Amniotic stem cell (primary cell): ENCODE measurements at regions not wholly inside any gene's neighbourhood (a gene's known extent, or its start where the extent isn't known, plus 50 kb on each side); places are given as distances from the start of the nearest gene placed in this dataset.
A peak's percentile ranks its signal among the peaks of the same experiment; 100 is the strongest.
"Not testable (repeated sequence)": the region's sequence is repeated elsewhere in the genome, so short reads cannot be mapped to it uniquely, and the experiment has no call there.

ENCODE experiments used
- DNase-seq: peaks from one replicate; lab custom pipeline; 2025; lab: John Stamatoyannopoulos, UW

DNA sequence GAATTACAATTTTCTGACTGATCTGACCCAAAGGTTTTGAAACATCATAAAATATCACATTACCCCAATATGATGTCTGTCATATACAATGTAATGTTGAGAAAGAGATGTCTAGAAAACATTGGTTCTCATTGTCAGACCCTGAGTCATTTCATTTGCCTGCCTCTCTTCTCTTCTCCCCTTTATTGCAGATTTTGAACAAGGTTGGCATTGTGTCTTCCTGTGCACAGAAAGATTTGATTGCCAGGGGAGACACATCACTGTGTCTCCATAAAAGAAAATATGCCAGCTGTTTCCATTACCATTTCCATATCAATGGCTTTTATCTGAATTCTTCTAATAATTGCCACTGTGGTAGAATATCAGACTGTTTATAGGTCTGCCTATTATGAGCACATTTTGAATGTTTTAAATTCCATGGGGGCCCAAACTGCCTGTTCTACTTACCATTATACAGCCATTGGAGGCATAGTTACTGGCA is 65.6 kb downstream of the IFI44 start:
- no peak for DNase-seq

DNA sequence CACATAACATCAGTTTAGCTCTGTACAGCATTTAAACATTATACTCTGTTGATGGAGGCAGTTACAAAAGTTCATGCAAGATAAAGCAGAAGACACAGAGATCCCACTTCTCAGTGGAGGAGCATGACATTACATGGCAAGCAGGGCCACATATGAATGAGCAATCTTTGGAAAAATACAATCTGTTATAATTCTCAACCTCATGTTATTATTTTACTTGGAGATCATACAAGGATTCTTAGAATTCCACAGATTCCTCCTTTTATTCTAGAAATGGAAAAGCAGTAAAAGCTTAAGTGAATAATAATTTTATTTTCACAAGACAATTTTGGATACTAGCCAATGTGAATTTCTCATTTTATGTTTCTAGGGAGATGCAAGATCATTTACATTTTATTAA is 66.6 kb downstream of the IFI44 start:
- DNase-seq: no peak

DNA sequence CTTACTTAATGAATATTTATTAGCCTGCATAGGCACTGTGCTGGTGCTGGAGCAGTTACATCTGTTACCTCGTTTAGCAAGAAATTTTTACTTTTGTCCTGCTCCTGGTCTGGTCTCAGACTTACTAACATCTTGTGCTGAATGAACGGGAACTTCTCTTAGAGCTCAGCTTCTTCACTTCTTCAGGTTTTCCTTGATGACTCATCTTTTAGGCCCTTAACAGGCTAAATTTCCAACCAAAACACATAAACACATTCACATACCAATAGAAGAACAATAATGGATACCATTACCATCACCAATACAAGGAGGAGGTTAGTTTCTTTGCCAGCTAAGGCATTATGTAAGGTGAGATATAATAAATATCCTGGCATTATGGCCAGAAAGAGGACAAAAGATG is 68.9 kb downstream of the IFI44 start:
- no peak for DNase-seq

DNA sequence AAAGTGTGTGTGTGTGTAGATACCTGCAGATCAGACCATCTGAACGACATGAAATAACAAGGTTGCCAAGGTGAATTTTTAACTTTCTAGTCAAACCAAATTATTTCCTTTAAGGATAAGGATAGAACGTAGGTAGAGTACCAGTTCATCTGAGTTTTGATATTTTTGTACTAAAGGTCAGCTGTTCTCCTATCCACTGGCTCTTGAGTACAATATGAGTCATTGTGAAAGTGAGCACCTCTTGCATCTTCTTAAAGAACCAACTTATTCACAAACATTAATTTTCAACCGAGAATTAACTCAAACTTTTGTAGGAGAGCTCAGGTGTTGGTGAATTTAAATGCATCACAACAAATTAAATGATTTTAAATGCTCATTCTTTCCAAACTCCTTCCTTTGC is 71.5 kb downstream of the IFI44 start:
- DNase-seq: no peak

DNA sequence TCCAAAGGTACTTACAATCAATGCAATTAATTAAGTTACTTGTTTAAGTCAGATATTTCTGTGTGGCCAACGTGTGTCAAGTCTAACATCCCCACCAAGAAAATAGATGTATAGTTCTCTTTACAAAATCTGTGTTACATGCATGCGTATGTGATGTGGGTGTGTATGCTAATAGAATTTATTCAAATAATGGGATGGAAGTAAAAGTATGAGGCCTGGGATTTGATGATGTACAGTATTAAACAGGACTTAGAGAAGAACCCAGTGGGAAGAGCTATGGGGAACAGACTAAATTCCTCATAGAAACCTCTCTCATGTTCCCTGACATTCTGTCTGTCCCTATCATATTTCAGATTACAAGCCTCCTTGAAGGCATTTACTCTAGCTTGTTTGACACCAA is 72.5 kb downstream of the IFI44 start:
- no peak for DNase-seq

DNA sequence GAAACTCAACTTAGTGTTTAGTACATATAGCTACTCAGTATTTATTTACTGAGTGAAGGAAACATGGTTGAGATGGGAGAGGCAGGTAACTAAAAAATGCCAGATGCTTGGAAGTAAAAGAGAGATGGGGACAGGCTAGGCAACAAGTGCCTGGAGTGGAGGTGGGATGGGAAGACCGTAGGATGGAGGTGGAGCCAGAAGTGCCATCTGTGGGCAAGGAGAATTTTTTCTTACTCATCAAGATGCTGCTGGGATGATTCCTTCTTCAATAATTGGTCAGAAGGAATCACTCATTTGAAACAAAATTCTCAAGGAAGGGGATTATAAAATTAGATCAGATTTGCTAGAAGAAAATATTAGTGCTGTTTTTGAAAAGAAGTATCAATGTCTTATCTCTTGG is 72.9 kb downstream of the IFI44 start:
- DNase-seq: no peak

DNA sequence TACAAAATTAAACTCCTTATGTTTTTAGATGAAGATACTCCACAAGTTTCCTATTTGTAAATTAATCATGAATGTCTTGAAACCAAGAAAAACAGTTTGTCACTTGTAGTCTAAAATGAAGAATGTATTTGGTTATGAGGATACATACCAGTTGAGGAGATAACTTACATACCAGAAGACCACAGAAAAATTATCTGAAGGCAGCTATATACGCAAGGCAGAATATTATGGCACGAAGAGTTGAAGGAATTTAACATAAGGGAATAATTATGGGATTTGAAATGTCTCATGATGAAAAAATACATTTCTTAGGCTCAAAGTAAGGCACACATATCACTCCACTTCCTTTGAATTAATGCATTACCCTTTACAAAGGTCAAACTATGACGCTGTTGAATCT is 73.3 kb downstream of the IFI44 start:
- peak; percentile 55 for DNase-seq

DNA sequence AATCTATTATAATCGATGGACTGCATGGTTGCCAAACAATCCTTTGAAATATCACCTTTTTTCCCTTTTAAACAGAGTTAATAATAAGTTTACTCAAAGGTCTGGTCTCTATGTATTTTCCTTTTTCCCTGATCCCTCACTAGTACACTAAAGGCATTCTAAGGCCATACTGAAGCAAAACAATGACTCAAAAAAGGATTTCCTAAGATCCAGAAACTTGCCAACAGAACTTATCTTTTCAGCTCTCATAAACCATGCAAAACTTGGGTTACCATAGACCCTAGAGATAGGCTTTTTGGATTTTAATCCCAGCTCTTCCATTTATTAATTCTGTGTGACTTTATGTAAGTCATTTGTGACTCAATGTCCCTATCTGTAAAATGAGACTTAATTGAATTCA is 77.1 kb downstream of the IFI44 start:
- DNase-seq: no peak

DNA sequence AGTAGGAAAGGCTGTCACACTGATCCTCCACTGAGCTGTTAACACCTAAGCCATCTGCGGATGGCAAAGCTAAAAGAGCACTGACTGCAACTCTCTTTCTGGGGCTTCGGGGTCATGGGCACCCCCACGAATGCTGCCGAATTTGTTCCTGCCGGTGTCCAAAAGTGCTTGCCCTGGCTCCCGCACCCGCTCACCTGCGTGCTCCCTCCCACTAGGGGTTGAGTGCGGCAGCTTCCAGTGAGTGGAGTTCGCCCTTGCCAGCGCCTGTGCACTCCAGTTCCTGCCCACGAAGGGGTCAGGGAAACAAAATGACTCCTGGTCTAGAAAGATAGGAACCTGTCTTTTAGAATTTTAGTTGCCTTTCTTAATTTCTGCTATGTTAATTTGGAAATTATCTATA is 78.7 kb downstream of the IFI44 start:
- no peak for DNase-seq

DNA sequence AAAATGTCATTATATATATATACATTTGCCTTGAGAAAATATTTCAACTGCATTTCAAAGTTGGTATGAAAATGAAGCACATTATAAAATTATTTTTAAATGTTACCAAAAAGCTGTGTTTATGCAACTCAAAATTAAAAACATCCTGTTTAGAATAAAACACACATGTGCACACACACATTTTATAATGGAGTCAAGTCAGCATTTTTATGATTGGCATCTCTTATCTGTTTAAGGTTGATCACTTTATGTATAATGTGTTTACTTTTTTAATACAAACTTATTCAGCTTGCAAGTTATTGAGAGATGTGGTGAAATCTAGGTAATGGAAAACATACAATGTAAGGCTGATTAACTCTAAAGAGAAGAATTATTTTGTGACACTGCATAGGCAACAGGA is 80.4 kb downstream of the IFI44 start:
- no peak for DNase-seq

DNA sequence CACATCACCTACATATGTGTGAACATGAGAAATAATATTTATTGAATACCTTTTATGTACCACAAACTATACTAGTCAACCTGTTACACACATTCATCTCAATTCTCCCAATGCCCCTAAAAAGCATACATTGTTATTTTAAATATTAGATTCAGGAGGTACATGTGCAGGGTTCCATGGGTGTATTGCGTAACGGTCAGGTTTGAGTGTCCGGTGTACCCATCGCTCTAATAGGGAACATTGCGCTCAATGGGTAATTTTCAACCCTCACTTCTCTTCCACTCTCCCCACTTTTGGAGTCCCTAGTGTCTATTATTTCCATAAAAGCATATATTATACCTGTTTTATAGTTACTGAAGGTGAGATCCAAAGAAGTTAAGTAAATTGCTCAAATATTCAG is 82.0 kb downstream of the IFI44 start:
- DNase-seq: no peak

DNA sequence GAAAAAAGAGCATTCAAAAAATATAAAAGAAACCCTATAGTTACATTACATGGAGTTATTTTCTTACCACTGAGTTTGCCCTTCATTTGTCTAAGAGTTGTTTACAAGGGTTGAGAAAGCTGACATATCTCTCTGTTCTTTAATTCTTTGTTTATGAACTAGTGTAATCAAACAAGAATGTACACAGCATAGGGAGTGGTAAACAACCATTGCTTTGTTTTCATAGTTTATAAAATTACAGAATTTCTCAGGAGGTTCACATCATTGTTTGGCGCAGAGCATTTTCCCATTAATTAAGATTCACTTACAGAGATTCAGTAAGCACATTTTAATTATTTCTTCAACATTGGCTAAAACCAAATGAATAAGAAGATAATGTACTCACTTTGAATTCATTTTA is 87.6 kb downstream of the IFI44 start:
- no peak for DNase-seq

DNA sequence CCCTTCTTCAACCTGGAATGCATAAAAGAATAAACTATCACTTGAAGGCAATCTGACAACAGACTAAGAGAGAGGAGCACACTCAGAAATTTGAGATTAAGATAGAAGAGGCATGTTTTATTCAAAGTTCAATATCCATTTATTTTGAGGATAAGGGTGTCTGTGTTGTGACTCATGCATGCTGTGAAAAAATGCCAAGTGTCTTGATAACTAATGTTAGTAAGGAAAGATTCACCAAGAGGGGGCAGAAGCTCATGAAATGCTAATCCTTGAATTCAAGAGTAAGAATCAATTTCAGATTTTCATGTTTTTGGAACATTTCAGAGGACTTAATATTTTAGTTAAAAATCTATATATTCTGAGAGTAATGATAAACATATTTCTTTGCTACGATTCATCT is 94.0 kb downstream of the IFI44 start:
- DNase-seq: peak; percentile 37

DNA sequence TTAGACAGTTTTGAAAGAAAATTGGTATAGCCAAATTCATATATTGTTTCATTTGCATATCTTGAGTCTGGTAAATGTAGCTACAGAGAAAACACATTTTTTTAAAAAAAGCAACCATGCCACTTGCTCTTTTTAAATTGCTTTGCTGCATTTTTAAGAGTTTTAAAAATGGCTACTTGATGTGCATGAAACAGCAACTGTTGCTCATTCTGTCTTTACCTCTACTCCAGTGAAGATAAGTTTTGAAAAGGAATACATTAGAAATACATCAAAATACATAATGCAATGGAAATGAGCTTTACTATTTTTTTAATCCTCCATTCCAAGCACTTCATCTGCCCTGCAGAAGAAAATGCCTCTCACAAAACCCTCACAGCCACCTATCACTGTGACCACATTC is 95.5 kb downstream of the IFI44 start:
- DNase-seq: no peak

DNA sequence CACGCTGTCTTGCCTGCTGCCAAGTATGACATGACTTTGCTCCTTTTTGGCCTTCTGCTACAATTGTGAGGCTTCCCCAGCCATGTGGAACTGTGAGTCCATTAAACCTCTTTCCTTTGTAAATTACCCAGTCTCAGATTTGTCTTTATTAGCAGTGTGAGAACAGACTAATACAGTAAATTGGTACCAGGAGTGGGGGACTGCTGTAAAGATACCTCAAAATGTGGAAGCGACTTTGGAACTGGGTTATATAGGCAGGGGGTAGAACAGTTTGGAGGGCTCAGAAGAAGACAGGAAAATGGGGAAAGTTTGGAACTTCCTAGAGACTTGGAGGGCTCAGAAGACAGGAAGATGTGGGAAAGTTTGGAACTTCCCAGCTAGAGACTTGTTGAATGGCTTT is 104.0 kb downstream of the IFI44 start:
- not testable (repeated sequence) for DNase-seq

DNA sequence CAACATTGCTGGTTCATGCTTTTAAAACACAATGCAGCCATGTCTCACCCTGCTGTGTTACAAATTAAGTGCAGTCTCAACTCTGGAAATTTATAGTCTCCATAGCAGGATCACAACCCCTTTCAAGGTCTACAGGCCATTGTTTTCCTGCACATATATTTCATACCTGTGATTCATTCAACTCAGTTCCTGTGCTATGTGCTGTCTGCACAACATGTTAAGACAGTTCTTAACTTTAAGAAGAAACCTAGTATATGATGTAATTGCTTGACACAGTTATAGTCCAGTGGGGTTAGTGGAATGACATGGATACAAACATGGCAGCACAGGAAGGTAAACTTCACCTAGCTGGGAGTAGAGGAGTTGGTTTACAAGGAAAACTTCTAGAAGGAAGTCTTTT is 106.4 kb downstream of the IFI44 start:
- no peak for DNase-seq

DNA sequence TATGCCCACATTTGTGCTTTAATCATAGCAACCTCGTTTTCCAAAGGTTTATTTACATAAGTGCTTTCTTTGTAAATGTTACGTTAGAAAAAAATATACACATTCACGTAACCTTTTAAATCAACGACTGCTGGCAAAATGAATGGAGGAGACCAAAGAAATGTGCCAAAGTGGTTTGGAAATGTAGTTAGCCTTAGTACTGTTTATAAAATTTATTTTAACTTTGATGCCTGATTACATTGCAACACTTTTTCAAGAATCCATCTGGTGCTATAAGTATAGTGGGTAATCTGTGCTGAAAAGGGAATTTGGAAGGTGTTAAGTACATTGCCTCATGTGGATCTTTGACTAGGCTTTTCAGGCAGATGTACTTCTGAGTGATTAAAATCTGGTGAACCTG is 108.9 kb downstream of the IFI44 start:
- no peak for DNase-seq

DNA sequence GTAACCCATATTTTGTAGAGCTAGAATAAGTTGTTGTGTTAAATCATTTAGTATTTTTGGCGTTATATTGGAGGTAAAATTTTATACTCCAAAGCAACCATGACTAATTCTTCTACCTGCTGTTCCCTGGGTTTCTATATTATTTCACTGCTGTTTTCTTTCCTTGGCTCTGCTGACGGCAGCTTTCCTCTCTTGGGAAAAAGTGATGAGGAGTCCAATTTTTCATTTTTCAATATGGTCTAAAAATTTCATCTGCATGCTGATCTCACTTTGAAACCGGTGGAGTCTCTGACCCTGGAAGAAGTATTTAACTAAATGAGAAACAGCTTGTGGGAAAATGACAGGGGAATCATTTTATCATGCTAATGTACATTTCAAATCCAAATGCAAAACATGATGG is 110.2 kb downstream of the IFI44 start:
- no peak for DNase-seq

DNA sequence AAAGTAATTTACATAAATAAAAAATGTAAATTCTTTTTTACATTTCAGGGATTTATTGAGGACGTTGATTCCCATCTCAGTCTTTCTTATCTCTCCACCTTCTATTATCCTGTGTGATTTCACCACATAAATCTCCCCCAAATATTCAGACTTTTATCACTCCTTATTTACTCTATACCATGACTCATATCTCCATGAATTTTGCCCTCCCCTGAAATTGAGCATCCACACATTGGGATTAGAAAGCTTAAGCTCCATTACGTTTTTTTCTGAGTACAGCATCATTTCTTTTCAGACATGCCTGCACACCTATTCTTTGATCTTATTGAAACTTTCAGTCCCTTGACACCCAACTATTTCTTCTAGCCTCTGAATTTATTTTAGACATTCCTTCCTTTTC is 111.2 kb downstream of the IFI44 start:
- no peak for DNase-seq

DNA sequence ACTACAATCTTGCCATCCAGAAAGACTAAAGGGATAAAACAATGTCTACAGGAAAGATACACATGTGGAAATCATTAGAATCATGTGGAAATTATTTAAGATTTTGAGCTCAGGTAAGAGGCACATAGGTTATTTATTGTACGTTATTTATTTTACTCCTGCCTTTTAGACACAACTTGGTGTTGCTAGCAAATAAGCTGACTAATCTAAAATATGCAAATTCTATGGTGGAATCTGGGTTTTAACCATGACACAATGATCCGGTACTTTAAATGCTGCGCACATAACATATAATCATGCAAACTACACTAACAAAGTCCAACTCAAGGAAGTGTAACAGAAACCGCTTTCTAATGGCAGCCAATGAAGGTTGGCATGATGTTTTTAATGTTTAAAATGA is 112.5 kb downstream of the IFI44 start:
- DNase-seq: no peak

DNA sequence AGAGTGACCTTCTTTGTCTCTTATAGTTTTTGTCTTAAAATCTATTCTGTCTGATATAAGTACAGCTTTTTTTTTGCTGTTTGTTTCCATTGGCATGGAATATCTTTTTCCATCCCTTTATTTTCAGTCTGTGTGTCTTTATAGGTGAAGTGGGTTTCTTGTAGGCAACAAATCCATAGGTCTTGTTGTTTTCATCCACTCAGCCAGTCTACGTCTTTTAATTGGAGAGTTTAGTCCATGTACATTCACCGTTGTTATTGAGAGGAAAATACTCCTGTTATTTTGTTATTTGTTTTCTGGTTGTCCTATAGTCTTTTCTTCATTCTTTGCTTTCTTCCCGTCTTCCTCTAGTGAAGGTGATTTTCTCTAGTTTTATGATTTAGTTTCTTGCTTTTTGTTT is 115.9 kb downstream of the IFI44 start:
- DNase-seq: no peak

DNA sequence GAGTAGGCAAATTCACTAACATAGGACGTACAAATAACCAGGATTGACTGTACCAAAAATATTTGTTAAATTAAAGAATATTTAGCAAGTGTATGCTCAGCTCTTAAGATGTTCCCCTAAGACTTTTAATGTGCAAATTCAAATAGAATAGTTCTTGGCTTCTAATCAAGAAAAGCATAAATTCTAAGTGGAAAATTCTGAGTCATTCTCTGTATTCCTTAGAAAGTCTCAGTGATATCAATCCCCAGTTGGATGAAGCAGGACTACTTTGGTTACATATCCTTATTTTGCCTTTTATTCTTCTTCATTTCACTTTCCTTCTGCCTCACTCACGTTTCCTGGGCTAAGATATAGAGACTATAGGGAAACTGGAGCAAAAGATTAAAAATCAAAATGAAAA is 130.2 kb downstream of the IFI44 start:
- peak; percentile 17 for DNase-seq

DNA sequence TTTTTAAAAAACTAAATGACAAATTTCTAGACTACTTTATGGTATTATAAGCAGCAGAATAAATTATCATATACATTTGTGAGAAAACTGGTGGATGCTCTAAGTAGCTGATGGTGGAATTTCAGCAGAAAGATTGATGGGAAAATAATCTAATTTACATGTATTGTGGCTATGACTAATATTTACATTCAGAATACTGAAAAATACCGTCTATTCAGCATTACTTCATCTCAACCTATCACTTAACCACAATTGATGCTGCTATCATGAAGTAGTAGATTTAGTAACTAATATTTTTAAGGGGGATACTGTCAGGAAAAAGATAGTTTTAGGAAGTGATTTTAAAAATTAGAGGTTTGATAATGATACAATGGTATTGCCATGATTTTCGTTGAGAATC is 137.9 kb downstream of the IFI44 start:
- DNase-seq: no peak

DNA sequence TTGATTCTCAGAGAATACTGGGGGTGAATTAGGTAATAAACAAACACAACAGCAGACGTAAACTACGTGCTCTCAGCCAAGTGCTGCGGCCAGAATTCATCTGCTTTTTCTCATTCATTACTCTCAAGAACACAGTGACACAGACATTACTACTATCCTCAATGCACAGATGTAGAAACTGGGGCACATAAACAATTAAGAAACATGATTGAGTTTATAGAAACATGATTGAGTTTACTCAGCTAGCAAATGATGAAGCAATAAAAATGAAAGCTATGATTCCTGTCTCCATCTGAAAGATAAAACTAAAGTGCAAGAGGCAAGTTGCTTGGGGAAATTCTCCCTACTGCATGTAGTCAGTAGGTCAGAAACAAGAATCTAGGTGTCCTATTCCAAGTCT is 140.5 kb downstream of the IFI44 start:
- DNase-seq: no peak

DNA sequence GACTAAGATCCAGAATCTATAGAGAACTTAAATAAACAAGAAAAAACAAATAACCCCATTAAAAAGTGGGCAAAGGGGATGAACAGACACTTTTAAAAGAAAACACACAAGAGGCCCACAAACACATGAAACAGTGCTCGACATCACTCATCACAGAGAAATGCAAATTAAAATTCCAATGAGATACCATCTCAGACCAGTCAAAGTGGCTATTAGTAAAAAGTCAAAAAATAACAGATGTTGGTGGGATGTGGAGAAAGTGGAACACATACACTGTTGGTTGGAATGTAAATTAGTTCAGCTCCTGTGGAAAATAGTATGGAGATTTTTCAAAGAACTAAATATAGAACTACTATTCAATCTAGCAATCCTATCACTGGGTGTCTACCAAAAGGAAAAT is 143.1 kb downstream of the IFI44 start:
- DNase-seq: no peak
